MM.1S (cell line): ENCODE measurements at regions not wholly inside any gene's neighbourhood (a gene's known extent, or its start where the extent isn't known, plus 50 kb on each side); places are given as distances from the start of the nearest gene placed in this dataset.
A peak's percentile ranks its signal among the peaks of the same experiment; 100 is the strongest.

Source experiments
- DNase-seq: peaks from one replicate; pipeline ENCODE4 v3.0.0-alpha.2; 2015
- H2AFZ ChIP-seq: fragments of 300-600 bp; sonication (generic); 2 replicates; pipeline ENCODE4 v1.6.0; 2016; ENCODE audit warnings: antibody characterized with exemption, low read length
- H3F3A ChIP-seq: fragments of 300-600 bp; sonication (generic); 2 replicates; pipeline ENCODE4 v1.6.1; 2016; ENCODE audit warnings: mild to moderate bottlenecking, antibody characterized with exemption, low read length, moderate library complexity, mixed read lengths; ENCODE audit not compliant: insufficient read depth
- H3K27ac ChIP-seq: fragments of 300-600 bp; sonication (generic); 2 replicates; pipeline ENCODE4 v1.5.1; 2016; ENCODE audit warnings: mild to moderate bottlenecking, low read length
- H3K27me3 ChIP-seq: fragments of 300-600 bp; sonication (generic); replicated peaks from 2 replicates; pipeline ENCODE4 v1.6.0; 2016; ENCODE audit warnings: low read length; ENCODE audit not compliant: insufficient read depth
- H3K36me3 ChIP-seq: fragments of 300-600 bp; sonication (generic); replicated peaks from 2 replicates; pipeline ENCODE4 v1.6.1; 2016; ENCODE audit warnings: mild to moderate bottlenecking, low read length, mixed read lengths; ENCODE audit not compliant: insufficient read depth
- H3K4me1 ChIP-seq: fragments of 300-600 bp; sonication (generic); 2 replicates; pipeline ENCODE4 v1.6.1; 2016; ENCODE audit warnings: low read length, mixed read lengths
- H3K4me2 ChIP-seq: fragments of 300-600 bp; sonication (generic); 2 replicates; pipeline ENCODE4 v1.6.0; 2016; ENCODE audit warnings: low read depth, low read length
- H3K4me3 ChIP-seq: fragments of 300-600 bp; sonication (generic); 2 replicates; pipeline ENCODE4 v1.5.1; 2016; ENCODE audit warnings: low read length, mixed read lengths
- H3K79me2 ChIP-seq: fragments of 300-600 bp; sonication (generic); 2 replicates; pipeline ENCODE4 v1.6.1; 2016; ENCODE audit warnings: mixed run types, low read length, mixed read lengths
- H3K9ac ChIP-seq: fragments of 300-600 bp; sonication (generic); 2 replicates; pipeline ENCODE4 v1.6.1; 2016; ENCODE audit warnings: low read length, mixed read lengths
- H3K9me2 ChIP-seq: fragments of 300-600 bp; sonication (generic); replicated peaks from 2 replicates; pipeline ENCODE4 v1.6.1; 2016; ENCODE audit warnings: mild to moderate bottlenecking, low read length, mixed read lengths; ENCODE audit not compliant: insufficient read depth
- H3K9me3 ChIP-seq: fragments of 300-600 bp; sonication (generic); replicated peaks from 2 replicates; pipeline ENCODE4 v1.6.1; 2016; ENCODE audit warnings: mild to moderate bottlenecking, low read length, mixed read lengths; ENCODE audit not compliant: insufficient read depth
- H4K20me1 ChIP-seq: fragments of 300-600 bp; sonication (generic); 2 replicates; pipeline ENCODE4 v1.6.1; 2016; ENCODE audit warnings: mild to moderate bottlenecking, low read length, moderate library complexity, mixed read lengths; ENCODE audit not compliant: insufficient read depth
- CTCF ChIP-seq: fragments of 300-600 bp; sonication (generic); IDR thresholded peaks from 2 replicates; pipeline ENCODE4 v1.5.1; 2016; ENCODE audit warnings: antibody characterized with exemption, low read length, mixed read lengths
- EZH2 ChIP-seq: fragments of 300-600 bp; sonication (generic); optimal IDR thresholded peaks from 2 replicates; pipeline ENCODE3; 2017; ENCODE audit warnings: low read depth, mild to moderate bottlenecking, antibody characterized with exemption, low read length, mixed read lengths
- EZH2phosphoT487 ChIP-seq: fragments of 300-600 bp; sonication (generic); IDR thresholded peaks from 2 replicates; pipeline ENCODE4 v1.6.1; 2018; ENCODE audit warnings: antibody characterized with exemption, low read length

DNA sequence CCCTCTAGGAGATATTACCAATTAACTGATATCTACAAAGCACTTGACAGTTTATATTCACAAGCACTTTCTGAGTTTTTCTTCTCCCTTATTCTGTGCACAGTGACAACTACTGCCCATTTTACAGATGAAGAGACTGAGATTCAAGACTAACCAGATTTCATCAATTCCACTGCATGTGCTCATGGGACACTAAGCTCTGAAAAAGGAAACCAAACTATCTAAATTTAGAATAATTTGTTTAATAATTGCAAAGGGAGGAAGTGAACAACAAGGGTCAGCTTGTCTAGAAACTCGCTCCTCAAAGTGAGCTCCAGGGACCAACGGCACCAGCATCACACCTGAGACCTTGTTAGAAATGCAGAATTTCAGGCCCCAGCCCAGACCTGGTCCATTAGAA, 50.8 kb upstream of the MYLIP start:
- Histone ChIP-seq H4K20me1 (no peaks in the 10 kb centered on the region), H3K4me1 (peaks cover 17% of the 10 kb centered on the region), H3K9ac (no peak overlapping the region), H3K9me3 (no peaks in the 10 kb centered on the region), H3K4me3 (no peak overlapping the region), H3K4me2 (peak overlapping the region; percentile 51), H3K27ac (peak overlapping the region; percentile 12; the same call in 1 of the 2 replicates), H3K27me3 (no peaks in the 10 kb centered on the region), H2AFZ (0 out of 2 replicates have a peak overlapping the region, but pooled peaks have one; percentile 9), H3K36me3 (no peaks in the 10 kb centered on the region), H3K79me2 (no peaks in the 10 kb centered on the region), H3K9me2 (no peaks in the 10 kb centered on the region), H3F3A (no peaks in the 10 kb centered on the region)
- TF ChIP-seq CTCF (no peak), EZH2phosphoT487 (no peak), EZH2 (no peak)
- peak; percentile 65 for DNase-seq

GRCh38 chr6:16069671-16070070, 59.2 kb upstream of the MYLIP start:
- no peaks in the 10 kb centered on the region for H3F3A ChIP-seq
- H3K9me3 ChIP-seq, result no peaks in the 10 kb centered on the region
- no peak overlapping the region for H3K4me2 ChIP-seq
- no peaks in the 10 kb centered on the region for H3K36me3 ChIP-seq
- no peak overlapping the region for H2AFZ ChIP-seq
- TF ChIP-seq EZH2phosphoT487 (no peak), CTCF (no peak), EZH2 (no peak)
- H4K20me1 ChIP-seq, result no peaks in the 10 kb centered on the region
- H3K9me2 ChIP-seq, result no peaks in the 10 kb centered on the region
- no peaks in the 10 kb centered on the region for H3K4me1 ChIP-seq
- H3K27me3 ChIP-seq, result no peaks in the 10 kb centered on the region
- no peaks in the 10 kb centered on the region for H3K79me2 ChIP-seq
- no peak for DNase-seq
- H3K4me3 ChIP-seq, result no peak overlapping the region
- H3K27ac ChIP-seq, result no peak overlapping the region
- H3K9ac ChIP-seq, result no peak overlapping the region

- TF ChIP-seq EZH2 (no peak), CTCF (no peak), EZH2phosphoT487 (no peak)
- H3F3A ChIP-seq, result no peaks in the 10 kb centered on the region
Observed at GRCh38 chr6:16069222-16069621, 59.7 kb upstream of the MYLIP start.

More at GRCh38 chr6:16069222-16069621, 59.7 kb upstream of the MYLIP start:
- Histone ChIP-seq H3K9ac (no peak overlapping the region), H4K20me1 (no peaks in the 10 kb centered on the region), H3K4me1 (no peaks in the 10 kb centered on the region), H2AFZ (no peak overlapping the region), H3K9me3 (no peaks in the 10 kb centered on the region), H3K79me2 (no peaks in the 10 kb centered on the region), H3K27ac (no peak overlapping the region), H3K9me2 (no peaks in the 10 kb centered on the region), H3K27me3 (no peaks in the 10 kb centered on the region), H3K36me3 (no peaks in the 10 kb centered on the region), H3K4me2 (no peak overlapping the region), H3K4me3 (no peak overlapping the region)
- DNase-seq, result no peak
